Subcutaneous abdominal adipose tissue (tissue), 5 donors: ENCODE measurements at regions not wholly inside any gene's neighbourhood (a gene's known extent, or its start where the extent isn't known, plus 50 kb on each side); places are given as distances from the start of the nearest gene placed in this dataset.

Experiments
- H3K27ac ChIP-seq: one replicate; pipeline ENCODE4 v1.7.0; 2013; ENCODE audit warnings: low read depth, mild to moderate bottlenecking, inconsistent platforms, low read length, moderate library complexity
- H3K27me3 ChIP-seq, 5 donors: one replicate each; pipeline ENCODE4 v1.7.0; 2013; ENCODE audit warnings: low read length in 5 of 5, inconsistent platforms in 1 of 5; ENCODE audit not compliant: control insufficient read depth in 5 of 5, insufficient read depth in 4 of 5
- H3K36me3 ChIP-seq, 5 donors: one replicate each; pipeline ENCODE4 v1.7.0; 2013; ENCODE audit warnings: low read length in 5 of 5; ENCODE audit not compliant: control insufficient read depth in 5 of 5, insufficient read depth in 5 of 5
- H3K4me1 ChIP-seq, 5 donors: one replicate each; pipeline ENCODE4 v1.7.0; 2013; ENCODE audit warnings: low read length in 5 of 5, mild to moderate bottlenecking in 3 of 5, moderate library complexity in 1 of 5; ENCODE audit not compliant: control insufficient read depth in 5 of 5, insufficient read depth in 5 of 5
- H3K4me3 ChIP-seq, 5 donors: one replicate each; pipeline ENCODE4 v1.7.0; 2013; ENCODE audit warnings: low read length in 5 of 5, low read depth in 1 of 5
- H3K9ac ChIP-seq, 5 donors: one replicate each; pipeline ENCODE4 v1.7.0; 2013; ENCODE audit warnings: low read length in 5 of 5, mild to moderate bottlenecking in 4 of 5, moderate library complexity in 3 of 5
- H3K9me3 ChIP-seq, 5 donors: one replicate each; pipeline ENCODE4 v1.7.0; 2013; ENCODE audit warnings: low read length in 5 of 5; ENCODE audit not compliant: control insufficient read depth in 5 of 5
- donor health status: healthy.
- donor health status: healthy.
- donor health status: healthy.
- donor health status: healthy.
- donor health status: healthy.

GRCh38 chr7:155919391-155920067 lies 107.3 kb upstream of the SHH start:
- Histone ChIP-seq H3K9ac (no peak overlapping the region), H3K27ac (no peak overlapping the region), H3K4me3 (no peak overlapping the region), H3K9me3 (no peaks in the 10 kb centered on the region), H3K27me3 (peaks cover 0 to 2% (median 0%) of the 10 kb centered on the region in 5 donors), H3K36me3 (no peaks in the 10 kb centered on the region), H3K4me1 (peaks cover 0 to 10% (median 9%) of the 10 kb centered on the region in 5 donors)

GRCh38 chr7:155918720-155919390 lies 106.6 kb upstream of the SHH start:
- no peaks in the 10 kb centered on the region for H3K36me3 ChIP-seq
- H3K27ac ChIP-seq = no peak overlapping the region
- no peak overlapping the region for H3K9ac ChIP-seq
- peaks cover 0 to 10% (median 9%) of the 10 kb centered on the region in 5 donors for H3K4me1 ChIP-seq
- H3K4me3 ChIP-seq = no peak overlapping the region
- H3K27me3 ChIP-seq = peaks cover 0 to 2% (median 0%) of the 10 kb centered on the region in 5 donors
- no peaks in the 10 kb centered on the region for H3K9me3 ChIP-seq

- peaks cover 0 to 10% (median 9%) of the 10 kb centered on the region in 5 donors for H3K4me1 ChIP-seq
- H3K27me3 ChIP-seq = peaks cover 0 to 2% (median 0%) of the 10 kb centered on the region in 5 donors
- no peak overlapping the region for H3K9ac ChIP-seq
- H3K36me3 ChIP-seq = no peaks in the 10 kb centered on the region
- peaks cover 0 to 5% (median under 1%) of the 10 kb centered on the region in 5 donors for H3K9me3 ChIP-seq
- H3K27ac ChIP-seq = no peak overlapping the region
- H3K4me3 ChIP-seq = no peak overlapping the region
Measured at GRCh38 chr7:155917836-155918430, 105.7 kb upstream of the SHH start.

- Histone ChIP-seq H3K4me3 (no peak overlapping the region), H3K27ac (no peak overlapping the region), H3K9ac (no peak overlapping the region), H3K4me1 (peaks cover 0 to 10% (median 9%) of the 10 kb centered on the region in 5 donors), H3K27me3 (peaks cover 0 to 2% (median 0%) of the 10 kb centered on the region in 5 donors), H3K9me3 (peaks cover 0 to 12% (median 8%) of the 10 kb centered on the region in 5 donors), H3K36me3 (no peaks in the 10 kb centered on the region)
Measured at GRCh38 chr7:155916926-155917655, 104.8 kb upstream of the SHH start.

GRCh38 chr7:155914341-155914740 lies 102.1 kb upstream of the SHH start:
- Histone ChIP-seq H3K36me3 (no peaks in the 10 kb centered on the region), H3K27me3 (peaks cover 0 to 3% (median 0%) of the 10 kb centered on the region in 5 donors), H3K27ac (no peak overlapping the region), H3K9me3 (peaks cover 0 to 31% (median 24%) of the 10 kb centered on the region in 5 donors), H3K4me3 (no peak overlapping the region), H3K4me1 (peaks cover 0 to 9% (median 7%) of the 10 kb centered on the region in 5 donors), H3K9ac (no peak overlapping the region)

- Histone ChIP-seq H3K4me3 (no peak overlapping the region), H3K9me3 (peaks cover 0 to 33% (median 24%) of the 10 kb centered on the region in 5 donors), H3K36me3 (no peaks in the 10 kb centered on the region), H3K27ac (no peak overlapping the region), H3K9ac (no peak overlapping the region), H3K4me1 (peaks cover 0 to 3% (median under 1%) of the 10 kb centered on the region in 5 donors), H3K27me3 (peaks cover 0 to 3% (median 0%) of the 10 kb centered on the region in 5 donors)
Measured at GRCh38 chr7:155913719-155914118, 101.5 kb upstream of the SHH start.

- H3K9me3 ChIP-seq = peaks cover 0 to 33% (median 24%) of the 10 kb centered on the region in 5 donors
- peaks cover 0 to 3% (median 0%) of the 10 kb centered on the region in 5 donors for H3K27me3 ChIP-seq
- no peaks in the 10 kb centered on the region for H3K36me3 ChIP-seq
- H3K4me3 ChIP-seq = no peak overlapping the region
- no peak overlapping the region for H3K27ac ChIP-seq
- no peak overlapping the region for H3K9ac ChIP-seq
- no peaks in the 10 kb centered on the region for H3K4me1 ChIP-seq
Measured at GRCh38 chr7:155913291-155913690, 101.0 kb upstream of the SHH start.

GRCh38 chr7:155911471-155912105 lies 99.3 kb upstream of the SHH start:
- Histone ChIP-seq H3K27ac (no peak overlapping the region), H3K4me3 (no peak overlapping the region), H3K27me3 (peaks cover 0 to 3% (median 0%) of the 10 kb centered on the region in 5 donors), H3K4me1 (no peaks in the 10 kb centered on the region), H3K9me3 (peaks cover 0 to 33% (median 24%) of the 10 kb centered on the region in 5 donors), H3K9ac (no peak overlapping the region), H3K36me3 (no peaks in the 10 kb centered on the region)

GRCh38 chr7:155908385-155908784 lies 96.1 kb upstream of the SHH start:
- H3K9ac ChIP-seq = no peak overlapping the region
- no peaks in the 10 kb centered on the region for H3K4me1 ChIP-seq
- peaks cover 0 to 33% (median 24%) of the 10 kb centered on the region in 5 donors for H3K9me3 ChIP-seq

More at GRCh38 chr7:155908385-155908784, 96.1 kb upstream of the SHH start:
- Histone ChIP-seq H3K27me3 (peaks cover 0 to 3% (median 0%) of the 10 kb centered on the region in 5 donors), H3K36me3 (no peaks in the 10 kb centered on the region), H3K27ac (no peak overlapping the region), H3K4me3 (no peak overlapping the region)
